ENCODE measurements at regions not wholly inside any gene's neighbourhood (a gene's known extent, or its start where the extent isn't known, plus 50 kb on each side); places are given as distances from the start of the nearest gene placed in this dataset.

GRCh38 chr7:45359250-45359649 lies 201.7 kb downstream of the RAMP3 start:
- Mint-ChIP-seq H3K4me1 (no peaks in the 10 kb centered on the region), H3K4me3 (no peak overlapping the region)

GRCh38 chr7:45359776-45360175 lies 202.2 kb downstream of the RAMP3 start:
- Mint-ChIP-seq H3K4me1 (no peaks in the 10 kb centered on the region), H3K36me3 (no peaks in the 10 kb centered on the region), H3K27me3 (peaks cover 4% of the 10 kb centered on the region), H3K9me3 (peaks cover 3% of the 10 kb centered on the region), H3K4me3 (no peak overlapping the region), H3K27ac (no peak overlapping the region)
- no peak for DNase-seq

More at GRCh38 chr7:45359250-45359649, 201.7 kb downstream of the RAMP3 start:
- no peak for DNase-seq
- H3K27me3 Mint-ChIP-seq = peaks cover 5% of the 10 kb centered on the region
- H3K9me3 Mint-ChIP-seq = peaks cover 3% of the 10 kb centered on the region
- no peaks in the 10 kb centered on the region for H3K36me3 Mint-ChIP-seq
- no peak overlapping the region for H3K27ac Mint-ChIP-seq

GRCh38 chr7:45363669-45364068 lies 206.1 kb downstream of the RAMP3 start:
- peaks cover 4% of the 10 kb centered on the region for H3K27me3 Mint-ChIP-seq
- H3K36me3 Mint-ChIP-seq = no peaks in the 10 kb centered on the region
- peaks cover 2% of the 10 kb centered on the region for H3K9me3 Mint-ChIP-seq
- no peak overlapping the region for H3K27ac Mint-ChIP-seq
- H3K4me1 Mint-ChIP-seq = no peaks in the 10 kb centered on the region
- no peak overlapping the region for H3K4me3 Mint-ChIP-seq
- no peak for DNase-seq

- Mint-ChIP-seq H3K4me3 (no peak overlapping the region), H3K27me3 (peaks cover 7% of the 10 kb centered on the region)
Observed at GRCh38 chr7:45365341-45365740, 207.8 kb downstream of the RAMP3 start.

GRCh38 chr7:45366475-45366874 lies 207.7 kb upstream of the ADCY1 start:
- DNase-seq = no peak
- H3K27me3 Mint-ChIP-seq = peaks cover 14% of the 10 kb centered on the region
- no peak overlapping the region for H3K27ac Mint-ChIP-seq
- H3K4me1 Mint-ChIP-seq = no peaks in the 10 kb centered on the region
- H3K36me3 Mint-ChIP-seq = no peaks in the 10 kb centered on the region
- no peak overlapping the region for H3K4me3 Mint-ChIP-seq
- H3K9me3 Mint-ChIP-seq = no peaks in the 10 kb centered on the region

More at GRCh38 chr7:45365341-45365740, 207.8 kb downstream of the RAMP3 start:
- H3K27ac Mint-ChIP-seq = no peak overlapping the region
- H3K36me3 Mint-ChIP-seq = no peaks in the 10 kb centered on the region
- H3K4me1 Mint-ChIP-seq = no peaks in the 10 kb centered on the region
- H3K9me3 Mint-ChIP-seq = no peaks in the 10 kb centered on the region
- DNase-seq = no peak

- no peak overlapping the region for H3K4me3 Mint-ChIP-seq
- no peaks in the 10 kb centered on the region for H3K4me1 Mint-ChIP-seq
- no peaks in the 10 kb centered on the region for H3K36me3 Mint-ChIP-seq
- H3K27ac Mint-ChIP-seq = no peak overlapping the region
- DNase-seq = no peak
- H3K27me3 Mint-ChIP-seq = peaks cover 17% of the 10 kb centered on the region
- H3K9me3 Mint-ChIP-seq = no peaks in the 10 kb centered on the region
Observed at GRCh38 chr7:45367026-45367425, 207.1 kb upstream of the ADCY1 start.

GRCh38 chr7:45368129-45368807 lies 205.9 kb upstream of the ADCY1 start:
- H3K4me1 Mint-ChIP-seq = no peaks in the 10 kb centered on the region
- H3K9me3 Mint-ChIP-seq = no peaks in the 10 kb centered on the region
- no peak overlapping the region for H3K4me3 Mint-ChIP-seq
- no peak overlapping the region for H3K27ac Mint-ChIP-seq
- no peak for DNase-seq
- H3K36me3 Mint-ChIP-seq = no peaks in the 10 kb centered on the region
- peaks cover 17% of the 10 kb centered on the region for H3K27me3 Mint-ChIP-seq

- no peaks in the 10 kb centered on the region for H3K36me3 Mint-ChIP-seq
- no peaks in the 10 kb centered on the region for H3K4me1 Mint-ChIP-seq
- H3K4me3 Mint-ChIP-seq = no peak overlapping the region
- no peak overlapping the region for H3K27ac Mint-ChIP-seq
- peaks cover 15% of the 10 kb centered on the region for H3K27me3 Mint-ChIP-seq
- DNase-seq = no peak
- H3K9me3 Mint-ChIP-seq = no peaks in the 10 kb centered on the region
Observed at GRCh38 chr7:45384499-45384898, 189.7 kb upstream of the ADCY1 start.

GRCh38 chr7:45387837-45388236 lies 186.3 kb upstream of the ADCY1 start:
- Mint-ChIP-seq H3K9me3 (no peaks in the 10 kb centered on the region), H3K4me1 (no peaks in the 10 kb centered on the region), H3K4me3 (no peak overlapping the region), H3K27ac (no peak overlapping the region), H3K36me3 (no peaks in the 10 kb centered on the region), H3K27me3 (peaks cover 15% of the 10 kb centered on the region)
- no peak for DNase-seq

GRCh38 chr7:45389073-45389872 lies 184.9 kb upstream of the ADCY1 start:
- Mint-ChIP-seq H3K36me3 (no peaks in the 10 kb centered on the region), H3K4me3 (no peak overlapping the region), H3K4me1 (no peaks in the 10 kb centered on the region), H3K27me3 (peaks cover 15% of the 10 kb centered on the region), H3K27ac (no peak overlapping the region), H3K9me3 (peaks cover 3% of the 10 kb centered on the region)
- no peak for DNase-seq

- H3K36me3 Mint-ChIP-seq = no peaks in the 10 kb centered on the region
- no peak overlapping the region for H3K4me3 Mint-ChIP-seq
- H3K9me3 Mint-ChIP-seq = peaks cover 6% of the 10 kb centered on the region
- no peak overlapping the region for H3K27ac Mint-ChIP-seq
- peaks cover 8% of the 10 kb centered on the region for H3K27me3 Mint-ChIP-seq
- DNase-seq = no peak
- no peaks in the 10 kb centered on the region for H3K4me1 Mint-ChIP-seq
Observed at GRCh38 chr7:45390180-45390579, 184.0 kb upstream of the ADCY1 start.

- DNase-seq = no peak
- Mint-ChIP-seq H3K4me1 (no peaks in the 10 kb centered on the region), H3K9me3 (peaks cover 6% of the 10 kb centered on the region), H3K4me3 (no peak overlapping the region), H3K27ac (no peak overlapping the region), H3K27me3 (peaks cover 4% of the 10 kb centered on the region), H3K36me3 (no peaks in the 10 kb centered on the region)
Observed at GRCh38 chr7:45390731-45391130, 183.4 kb upstream of the ADCY1 start.

- H3K4me3 Mint-ChIP-seq = no peak overlapping the region
- H3K36me3 Mint-ChIP-seq = no peaks in the 10 kb centered on the region
- no peaks in the 10 kb centered on the region for H3K4me1 Mint-ChIP-seq
- H3K27ac Mint-ChIP-seq = no peak overlapping the region
- H3K9me3 Mint-ChIP-seq = peaks cover 6% of the 10 kb centered on the region
- H3K27me3 Mint-ChIP-seq = peaks cover 4% of the 10 kb centered on the region
- no peak for DNase-seq
Observed at GRCh38 chr7:45391618-45392451, 182.3 kb upstream of the ADCY1 start.

- DNase-seq = no peak
- H3K4me1 Mint-ChIP-seq = no peaks in the 10 kb centered on the region
- peaks cover 6% of the 10 kb centered on the region for H3K9me3 Mint-ChIP-seq
- no peak overlapping the region for H3K4me3 Mint-ChIP-seq
- H3K27ac Mint-ChIP-seq = no peak overlapping the region
- no peaks in the 10 kb centered on the region for H3K36me3 Mint-ChIP-seq
- peaks cover under 1% of the 10 kb centered on the region for H3K27me3 Mint-ChIP-seq
Observed at GRCh38 chr7:45394117-45394708, 180.0 kb upstream of the ADCY1 start.

- Mint-ChIP-seq H3K27me3 (peaks cover 5% of the 10 kb centered on the region), H3K4me1 (peaks cover 8% of the 10 kb centered on the region), H3K4me3 (no peak overlapping the region), H3K36me3 (no peaks in the 10 kb centered on the region), H3K9me3 (peaks cover 10% of the 10 kb centered on the region), H3K27ac (no peak overlapping the region)
- DNase-seq = no peak
Observed at GRCh38 chr7:45399069-45399468, 175.1 kb upstream of the ADCY1 start.

Data from activated naive CD8-positive, alpha-beta T cell treated with anti-CD3 and anti-CD28 coated beads for 36 hours (primary cell).